Stomach (tissue), 4 donors: ENCODE measurements at regions not wholly inside any gene's neighbourhood (a gene's known extent, or its start where the extent isn't known, plus 50 kb on each side); places are given as distances from the start of the nearest gene placed in this dataset.

Source experiments
- POLR2A ChIP-seq, 4 donors: fragments of 450-650 bp; IDR thresholded peaks; one replicate each; pipeline ENCODE4 v1.6.1; 2016; ENCODE audit warnings: antibody characterized with exemption in 4 of 4, control low read depth in 2 of 4, mild to moderate bottlenecking in 1 of 4, moderate library complexity in 1 of 4
- POLR2AphosphoS5 ChIP-seq, 3 donors: sonication (generic); formaldehyde crosslinking; IDR thresholded peaks; one replicate each; pipeline ENCODE4 v1.6.1; 2016; ENCODE audit warnings: antibody characterized with exemption in 3 of 3
- TF ChIP-seq, protein P1 (sequence below), 7 experiments: fragments of 450-650 bp in 4 of 7; fragments of 200-600 bp in 3 of 7; sonication (generic) in 3 of 7; IDR thresholded peaks; one replicate each; pipeline ENCODE4 v1.5.1; 2016 to 2019; ENCODE audit warnings: antibody characterized with exemption in 7 of 7, control low read depth in 2 of 7, mild to moderate bottlenecking in 1 of 7

- TF ChIP-seq POLR2A (IDR thresholded peaks at IDR 0.05) (no peak), POLR2AphosphoS5 (IDR thresholded peaks at IDR 0.05) (no peak)
- TF ChIP-seq, protein P1, sequence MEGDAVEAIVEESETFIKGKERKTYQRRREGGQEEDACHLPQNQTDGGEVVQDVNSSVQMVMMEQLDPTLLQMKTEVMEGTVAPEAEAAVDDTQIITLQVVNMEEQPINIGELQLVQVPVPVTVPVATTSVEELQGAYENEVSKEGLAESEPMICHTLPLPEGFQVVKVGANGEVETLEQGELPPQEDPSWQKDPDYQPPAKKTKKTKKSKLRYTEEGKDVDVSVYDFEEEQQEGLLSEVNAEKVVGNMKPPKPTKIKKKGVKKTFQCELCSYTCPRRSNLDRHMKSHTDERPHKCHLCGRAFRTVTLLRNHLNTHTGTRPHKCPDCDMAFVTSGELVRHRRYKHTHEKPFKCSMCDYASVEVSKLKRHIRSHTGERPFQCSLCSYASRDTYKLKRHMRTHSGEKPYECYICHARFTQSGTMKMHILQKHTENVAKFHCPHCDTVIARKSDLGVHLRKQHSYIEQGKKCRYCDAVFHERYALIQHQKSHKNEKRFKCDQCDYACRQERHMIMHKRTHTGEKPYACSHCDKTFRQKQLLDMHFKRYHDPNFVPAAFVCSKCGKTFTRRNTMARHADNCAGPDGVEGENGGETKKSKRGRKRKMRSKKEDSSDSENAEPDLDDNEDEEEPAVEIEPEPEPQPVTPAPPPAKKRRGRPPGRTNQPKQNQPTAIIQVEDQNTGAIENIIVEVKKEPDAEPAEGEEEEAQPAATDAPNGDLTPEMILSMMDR (IDR thresholded peaks at IDR 0.05), result no peak
These were observed 111.9 kb upstream of the VRK2 start for GRCh38 chr2:57934659-57935058.
